Head of caudate nucleus (tissue), 42 donors: ENCODE measurements at regions not wholly inside any gene's neighbourhood (a gene's known extent, or its start where the extent isn't known, plus 50 kb on each side); places are given as distances from the start of the nearest gene placed in this dataset.
"Not testable (repeated sequence)": the region's sequence is repeated elsewhere in the genome, so short reads cannot be mapped to it uniquely, and the experiment has no call there.

ENCODE experiments used
- DNase-seq, 42 donors: peaks; one replicate each; pipeline versions ENCODE4 v3.0.0 to v3.0.0-alpha.2; 2020 to 2021; ENCODE audit warnings: mixed read lengths in 7 of 42
- intact Hi-C: fragments of 100-400 bp; cut with DNase I; formaldehyde crosslinking; loops from one replicate; pipeline ENCODE4 v1.15.0; 2022

DNA sequence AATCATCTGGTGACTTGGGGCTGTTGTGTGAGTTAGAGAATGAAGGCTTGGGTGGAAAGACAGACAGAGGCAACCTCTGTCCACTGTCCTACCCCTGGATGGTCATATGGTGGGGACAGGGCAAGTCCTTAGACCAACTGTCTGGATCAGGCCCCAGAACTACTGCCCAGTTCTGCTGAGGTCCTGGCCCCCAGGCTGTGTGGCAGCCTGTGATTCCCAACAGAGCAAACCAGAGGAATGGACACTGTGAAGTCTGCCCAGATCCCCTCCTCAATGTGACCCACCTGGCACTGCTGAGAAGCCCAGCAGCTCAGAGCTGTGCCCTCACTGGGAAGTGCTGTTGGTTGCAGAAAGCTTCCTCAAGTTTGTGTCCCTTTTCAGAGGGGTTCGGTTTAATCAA is 69.0 kb downstream of the GGTLC2 start:
- no peak for DNase-seq
- intact Hi-C loops = no loop called here

DNA sequence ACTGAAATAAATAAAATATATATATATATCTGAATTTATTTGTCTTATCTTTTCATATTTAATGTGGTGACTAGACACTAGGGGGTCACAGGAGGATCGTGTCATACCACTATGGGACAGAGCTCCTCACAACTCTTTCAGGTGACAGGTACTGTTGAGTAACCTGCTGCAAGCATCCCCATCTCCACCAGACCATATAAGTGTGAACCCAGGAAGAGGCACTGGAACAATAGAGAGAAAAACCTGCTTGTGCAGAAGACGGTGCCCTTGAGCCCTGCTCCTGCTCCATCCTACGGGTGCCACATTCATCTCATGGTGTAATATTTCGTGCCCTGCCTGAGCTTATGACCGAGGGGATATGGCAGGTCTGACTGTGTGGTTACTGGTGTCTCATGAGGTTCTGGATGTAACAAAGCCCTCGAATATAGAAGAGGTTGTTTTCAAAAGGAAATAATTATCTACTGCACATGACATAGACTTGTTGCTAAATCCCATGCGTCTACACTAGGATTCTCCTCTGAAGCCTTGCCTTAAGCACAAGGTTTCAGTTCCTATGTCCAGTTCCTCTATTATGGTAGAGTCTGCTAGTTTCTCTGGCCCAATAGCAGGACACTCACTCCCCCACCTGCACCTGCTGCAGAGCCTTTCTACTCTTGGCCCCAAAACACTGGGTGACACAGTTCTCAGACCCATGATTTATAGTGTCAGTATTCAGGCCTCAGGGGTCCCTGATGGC is 70.4 kb downstream of the GGTLC2 start:
- DNase-seq = no peak
- intact Hi-C loops = no loop called here

DNA sequence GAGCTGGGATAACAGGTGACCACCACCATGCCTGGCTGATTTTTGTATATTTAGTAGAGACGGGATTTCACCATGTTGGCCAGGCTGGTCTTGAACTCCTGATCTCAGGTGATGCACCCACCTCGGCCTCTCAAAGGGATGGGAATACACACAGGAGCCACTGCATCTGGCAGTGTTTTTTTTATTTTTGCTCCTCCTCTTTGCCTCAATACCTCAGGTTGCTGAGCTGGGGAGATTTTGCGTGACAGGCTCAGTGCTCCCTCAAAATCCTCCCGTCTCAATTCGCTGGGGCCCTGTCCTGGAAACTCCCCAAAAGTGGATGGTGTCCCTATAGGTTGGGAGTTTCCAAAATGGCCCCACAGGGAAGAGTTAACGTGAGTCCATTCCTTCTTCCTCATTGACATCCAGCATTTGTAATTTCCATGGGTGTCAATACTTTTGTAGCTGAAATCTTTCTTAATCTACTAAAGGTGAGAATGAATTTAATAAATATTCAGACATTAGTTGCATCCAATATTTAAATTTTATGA is 71.8 kb downstream of the GGTLC2 start:
- intact Hi-C loops = no loop called here
- DNase-seq = peak in 2 of 42 donors; percentile 12 to 30

DNA sequence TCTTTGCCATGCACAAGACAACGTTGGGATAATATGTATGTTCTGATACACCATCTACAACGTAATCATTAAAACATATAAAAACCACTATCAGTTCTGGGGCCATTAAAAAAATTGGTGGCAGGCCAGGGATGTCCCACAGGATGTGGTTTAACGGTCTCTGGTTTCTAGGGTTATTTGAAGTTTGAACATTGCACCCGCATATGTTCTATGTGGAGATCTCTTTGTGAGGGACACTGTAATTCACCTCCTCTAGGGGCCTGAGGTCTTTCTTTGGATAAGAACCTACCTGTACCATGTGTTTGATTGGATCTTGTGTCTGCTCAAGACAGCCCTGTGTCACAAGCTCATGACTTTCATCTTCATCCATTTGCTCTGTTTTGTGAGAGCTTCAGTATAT is 73.2 kb downstream of the GGTLC2 start:
- intact Hi-C loops = no loop called here
- DNase-seq = peak in 1 of 42 donors; percentile 5

DNA sequence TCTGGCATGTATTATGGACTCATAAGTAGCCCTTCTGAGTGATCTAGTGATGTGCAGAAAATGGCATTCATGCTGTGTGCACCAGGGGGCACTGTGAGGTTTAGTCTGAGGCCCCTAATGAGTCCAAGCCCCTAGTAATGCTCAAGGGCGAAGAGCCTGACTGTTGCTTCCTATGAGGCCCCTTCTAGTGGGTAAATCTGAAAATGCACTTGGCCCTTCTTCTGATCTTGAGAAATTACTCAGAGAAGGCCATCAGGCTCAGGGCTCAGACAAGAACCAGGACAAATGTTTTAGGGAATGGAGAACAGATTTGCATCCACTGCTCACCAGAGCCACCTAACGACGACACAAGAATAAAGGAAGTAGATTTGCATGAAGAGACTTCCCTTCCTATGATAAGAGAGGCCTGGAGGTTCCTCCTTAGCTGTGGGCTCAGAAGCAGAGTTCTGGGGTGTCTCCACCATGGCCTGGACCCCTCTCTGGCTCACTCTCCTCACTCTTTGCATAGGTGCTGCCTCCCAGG is 75.8 kb downstream of the GGTLC2 start:
- intact Hi-C loops = no loop called here

DNA sequence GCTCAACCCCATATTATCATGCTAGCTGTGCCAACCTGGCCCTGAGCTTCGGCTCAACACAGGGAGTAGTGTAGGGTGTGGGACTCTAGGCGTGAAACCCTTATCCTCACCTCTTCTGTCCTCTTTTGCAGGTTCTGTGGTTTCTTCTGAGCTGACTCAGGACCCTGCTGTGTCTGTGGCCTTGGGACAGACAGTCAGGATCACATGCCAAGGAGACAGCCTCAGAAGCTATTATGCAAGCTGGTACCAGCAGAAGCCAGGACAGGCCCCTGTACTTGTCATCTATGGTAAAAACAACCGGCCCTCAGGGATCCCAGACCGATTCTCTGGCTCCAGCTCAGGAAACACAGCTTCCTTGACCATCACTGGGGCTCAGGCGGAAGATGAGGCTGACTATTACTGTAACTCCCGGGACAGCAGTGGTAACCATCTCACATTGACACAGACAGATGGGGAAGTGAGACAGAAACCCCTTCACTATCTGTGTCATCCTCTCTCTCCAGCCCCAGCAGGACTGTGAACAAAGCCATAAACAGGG is 76.4 kb downstream of the GGTLC2 start:
- peak in 17 of 42 donors; percentile 8 to 56 (median 24) for DNase-seq
- intact Hi-C loops = no loop called here

More for the DNA sequence above, 75.8 kb downstream of the GGTLC2 start:
- peak in 2 of 42 donors; percentile 16 to 44 for DNase-seq

DNA sequence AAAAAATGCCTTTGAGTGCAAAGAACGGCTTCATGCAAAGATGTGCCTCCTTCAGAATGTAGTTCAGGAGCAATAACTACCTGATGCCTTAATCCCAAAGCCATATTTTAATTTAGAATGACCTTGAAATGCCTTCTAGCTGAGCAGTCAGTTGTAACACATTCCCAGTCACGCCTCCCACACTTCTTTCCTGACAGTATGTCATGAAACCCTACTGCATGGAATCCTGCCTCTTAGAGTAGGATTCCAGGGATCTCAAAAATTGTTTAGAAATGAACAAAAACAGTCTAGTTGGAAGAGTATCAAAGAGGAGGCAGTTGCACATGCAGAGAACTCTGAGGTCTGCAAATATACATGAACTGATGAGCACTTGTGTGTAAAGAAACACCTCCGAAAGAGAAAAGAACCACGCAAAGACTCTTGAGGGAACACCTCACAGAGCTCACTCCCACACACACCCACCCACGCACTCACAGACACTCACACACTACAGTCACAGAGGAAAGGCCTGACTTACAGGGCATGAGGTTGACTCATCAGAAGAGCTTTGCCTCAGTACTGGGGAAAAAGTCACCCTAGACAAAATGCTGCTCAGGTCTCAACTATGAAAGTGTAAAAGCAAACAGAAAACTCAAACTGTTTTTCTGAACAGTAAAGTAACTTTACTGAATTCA is 77.4 kb downstream of the GGTLC2 start:
- intact Hi-C loops = no loop called here
- peak; percentile 49 to 94 (median 80) for DNase-seq

DNA sequence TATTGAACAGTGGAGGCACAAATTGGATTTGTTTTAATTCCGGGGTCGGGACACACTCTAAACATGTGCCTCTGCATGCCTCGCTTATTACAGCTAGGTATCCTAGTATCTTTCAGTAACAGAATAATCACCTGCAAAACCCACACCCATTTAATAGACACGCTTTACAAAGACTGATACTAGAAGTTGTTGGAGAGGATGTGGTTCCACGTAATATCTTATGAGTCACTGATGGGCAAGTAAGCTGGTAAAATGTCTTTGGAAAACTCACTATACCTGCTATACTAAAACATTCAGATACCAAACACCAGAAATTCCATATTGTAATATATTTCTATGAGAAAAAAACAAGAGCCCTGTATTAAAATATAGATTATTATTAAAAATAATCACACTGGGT is 84.0 kb downstream of the GGTLC2 start:
- intact Hi-C loops = no loop called here
- no peak for DNase-seq

DNA sequence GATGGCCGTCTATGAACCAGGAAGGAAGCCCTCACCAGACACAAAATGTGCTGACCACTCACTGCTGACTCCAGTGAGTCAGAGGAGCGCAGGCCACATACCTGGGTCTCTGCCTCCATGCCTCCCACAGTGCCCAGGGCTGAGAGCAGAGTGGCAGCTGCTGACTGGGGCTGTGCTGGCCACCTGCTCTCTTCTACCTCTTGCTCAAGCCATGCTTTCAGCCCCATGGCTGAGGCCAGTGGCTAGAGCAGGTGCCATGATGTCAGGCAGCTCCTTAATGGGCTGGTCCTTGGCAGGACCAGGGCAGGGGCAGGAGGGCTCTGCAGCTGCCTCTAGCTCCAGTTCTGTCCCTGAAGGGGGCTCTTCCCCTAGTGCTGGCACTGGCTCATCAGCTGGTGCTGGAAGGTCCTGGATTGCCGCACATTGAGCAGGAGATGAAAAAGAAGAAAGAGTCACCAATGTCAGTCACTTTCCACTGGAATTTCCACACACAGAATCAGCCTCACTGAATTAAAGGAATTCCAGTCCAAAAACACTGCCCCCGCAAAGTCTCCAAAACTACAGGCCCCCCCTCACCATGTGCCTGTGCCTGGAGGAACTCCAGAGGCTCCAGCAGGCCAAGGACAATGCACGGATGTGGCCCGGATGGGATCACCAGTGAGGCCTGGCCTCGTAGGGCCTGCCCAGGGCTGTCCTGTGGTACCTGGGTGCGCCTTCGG is 86.4 kb downstream of the GGTLC2 start:
- intact Hi-C loops = no loop called here
- DNase-seq = peak in 1 of 42 donors; percentile 32

DNA sequence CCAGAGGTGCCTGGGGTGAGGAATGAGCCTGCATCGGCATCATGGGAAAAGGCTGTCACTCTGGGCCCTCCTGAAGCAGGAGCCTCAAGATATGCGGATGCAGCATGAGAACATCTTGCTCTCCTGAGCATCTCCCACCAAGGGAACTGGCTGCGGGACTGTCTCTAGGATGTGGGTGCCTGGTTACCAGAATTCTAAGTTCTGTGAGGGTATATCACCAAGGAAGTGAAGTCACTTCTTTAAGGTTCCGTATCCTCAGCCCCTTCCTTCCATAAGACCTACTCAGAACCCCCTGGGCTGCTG is 86.9 kb downstream of the GGTLC2 start:
- intact Hi-C loops = no loop called here
- no peak for DNase-seq

DNA sequence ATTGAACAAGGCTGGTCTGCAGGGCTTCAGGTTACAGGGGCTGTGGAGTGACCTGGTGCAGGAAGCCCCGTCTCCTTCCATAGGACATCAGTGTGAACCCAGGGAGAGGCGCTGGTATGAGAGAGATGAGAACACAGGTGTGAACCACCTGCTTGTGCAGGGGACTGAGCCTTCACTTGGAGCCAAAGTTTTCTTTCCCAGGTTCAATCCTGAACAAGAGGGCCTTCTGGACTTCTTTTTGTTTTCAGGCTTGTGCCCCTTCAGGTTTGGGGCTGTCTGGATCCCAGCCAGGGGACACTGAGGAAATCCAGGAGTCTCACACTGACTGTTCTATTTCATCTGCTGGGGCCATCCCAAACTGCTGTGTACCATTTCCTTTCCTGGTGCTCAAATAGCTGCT is 88.6 kb downstream of the GGTLC2 start:
- intact Hi-C loops, DNase-seq: not testable (repeated sequence)

DNA sequence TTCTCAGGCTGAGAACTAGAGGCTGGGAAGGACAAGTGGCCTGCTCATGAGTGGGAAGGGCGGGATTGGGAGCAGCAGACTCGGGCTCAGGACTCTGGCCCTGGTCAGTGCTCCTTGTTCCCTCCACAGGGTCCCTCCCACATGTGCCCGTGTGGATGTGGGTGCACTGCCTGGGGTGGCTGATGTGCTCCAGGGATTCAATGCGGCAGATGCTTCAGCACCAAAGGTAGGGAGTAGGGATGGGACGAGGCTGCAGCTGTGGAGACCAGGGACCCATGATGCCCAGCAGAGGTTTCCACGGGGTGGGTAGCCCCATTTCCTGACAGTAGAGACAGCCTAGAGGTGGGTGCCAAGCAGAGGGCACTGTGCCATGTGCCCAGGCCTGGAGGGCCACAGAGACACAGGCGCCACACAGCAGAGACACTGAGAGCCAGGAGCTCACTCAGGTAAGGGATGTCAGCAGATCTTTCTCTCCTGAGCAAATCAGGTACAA is 89.5 kb downstream of the GGTLC2 start:
- peak in 1 of 42 donors; percentile 26 for DNase-seq
- intact Hi-C loops = no loop called here

DNA sequence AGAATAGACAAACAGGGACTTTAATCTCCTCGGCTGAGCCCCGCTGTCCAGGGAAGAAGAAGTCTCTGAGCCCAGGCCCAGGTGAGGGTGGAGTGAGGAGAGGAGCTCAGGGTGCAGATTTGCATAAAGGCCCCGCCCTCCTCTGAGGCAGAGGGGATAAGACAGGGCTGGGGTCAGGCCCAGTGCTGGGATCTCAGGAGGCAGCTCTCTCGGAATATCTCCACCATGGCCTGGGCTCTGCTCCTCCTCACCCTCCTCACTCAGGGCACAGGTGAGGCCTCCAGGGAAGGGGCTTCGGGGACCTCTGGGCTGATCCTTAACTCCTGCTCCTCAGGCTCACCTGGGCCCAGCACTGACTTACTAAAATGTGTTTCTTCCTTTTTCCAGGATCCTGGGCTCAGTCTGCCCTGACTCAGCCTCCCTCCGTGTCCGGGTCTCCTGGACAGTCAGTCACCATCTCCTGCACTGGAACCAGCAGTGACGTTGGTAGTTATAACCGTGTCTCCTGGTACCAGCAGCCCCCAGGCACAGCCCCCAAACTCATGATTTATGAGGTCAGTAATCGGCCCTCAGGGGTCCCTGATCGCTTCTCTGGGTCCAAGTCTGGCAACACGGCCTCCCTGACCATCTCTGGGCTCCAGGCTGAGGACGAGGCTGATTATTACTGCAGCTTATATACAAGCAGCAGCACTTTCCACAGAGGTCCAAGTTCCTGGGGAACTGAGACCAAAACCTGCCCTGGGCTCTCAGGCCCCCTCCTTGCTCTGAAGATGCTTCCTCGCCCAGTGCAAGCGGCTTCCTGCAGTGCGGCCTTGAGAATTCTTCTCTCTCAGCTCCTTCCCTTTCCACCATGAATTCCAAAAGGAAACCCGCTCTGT is 90.2 kb downstream of the GGTLC2 start:
- intact Hi-C loops = not testable (repeated sequence)
- DNase-seq = peak in 1 of 42 donors; percentile 21

DNA sequence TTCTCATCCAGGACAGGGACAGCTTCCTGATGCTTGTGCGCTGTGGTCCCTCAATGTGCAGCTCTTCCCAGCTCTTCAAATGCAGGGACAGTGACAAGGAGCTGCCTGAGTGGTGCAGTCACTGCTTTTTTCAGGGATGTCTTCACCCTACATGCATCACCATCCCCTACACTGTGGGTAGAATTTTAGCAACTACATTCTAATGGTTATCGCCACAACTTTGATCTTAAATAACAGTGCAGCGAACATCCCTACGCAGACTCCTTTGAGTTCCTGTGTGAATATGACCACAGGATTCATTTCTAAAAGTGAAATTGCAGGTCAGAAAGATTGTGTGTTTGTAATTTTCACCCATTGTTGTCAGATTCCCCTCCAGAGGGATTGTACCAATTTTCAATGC is 90.9 kb downstream of the GGTLC2 start:
- intact Hi-C loops = not testable (repeated sequence)

DNA sequence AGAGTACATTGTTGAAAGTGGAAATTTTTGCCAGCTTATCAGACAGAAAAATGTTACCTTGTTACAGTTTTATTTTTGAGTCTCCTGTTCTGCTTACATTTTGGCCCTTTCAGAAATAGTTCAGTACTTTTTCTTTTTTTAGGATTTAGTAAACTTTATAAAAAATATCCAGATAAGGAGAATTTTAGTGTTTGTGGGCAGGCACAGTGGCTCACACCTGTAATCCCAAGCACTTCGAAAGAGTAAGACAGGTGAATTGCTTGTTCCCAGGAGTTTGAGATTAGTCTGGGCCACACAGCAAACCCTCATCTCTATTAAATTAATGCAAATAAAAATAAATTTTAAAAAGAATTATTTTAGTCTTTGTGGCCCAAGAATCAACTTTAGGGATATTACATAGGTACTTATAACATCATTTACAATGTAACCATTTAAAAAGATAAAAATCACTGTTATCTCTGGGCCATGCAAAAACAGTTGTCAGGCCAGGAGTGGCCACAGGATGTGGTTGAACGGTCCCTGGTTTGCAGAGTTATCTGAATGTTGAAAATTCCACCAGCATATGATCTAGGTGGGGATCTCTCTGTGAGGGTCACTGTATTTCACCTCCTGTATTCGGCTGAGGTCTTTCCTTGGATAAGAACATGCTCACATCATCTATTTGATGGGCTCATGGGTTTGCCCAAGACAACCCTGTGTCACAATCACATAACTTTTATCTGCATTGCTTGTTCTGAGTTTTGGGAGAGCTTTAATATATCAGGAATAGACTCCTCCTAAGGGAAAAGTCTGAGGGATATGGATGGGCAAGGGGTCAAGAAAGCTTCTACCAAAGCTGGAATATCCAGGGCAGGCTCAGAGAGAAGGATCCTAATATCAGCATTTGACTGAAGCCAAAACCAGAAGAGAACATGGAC is 91.5 kb downstream of the GGTLC2 start:
- intact Hi-C loops = no loop called here
- no peak for DNase-seq

More for the DNA sequence above, 90.9 kb downstream of the GGTLC2 start:
- not testable (repeated sequence) for DNase-seq

DNA sequence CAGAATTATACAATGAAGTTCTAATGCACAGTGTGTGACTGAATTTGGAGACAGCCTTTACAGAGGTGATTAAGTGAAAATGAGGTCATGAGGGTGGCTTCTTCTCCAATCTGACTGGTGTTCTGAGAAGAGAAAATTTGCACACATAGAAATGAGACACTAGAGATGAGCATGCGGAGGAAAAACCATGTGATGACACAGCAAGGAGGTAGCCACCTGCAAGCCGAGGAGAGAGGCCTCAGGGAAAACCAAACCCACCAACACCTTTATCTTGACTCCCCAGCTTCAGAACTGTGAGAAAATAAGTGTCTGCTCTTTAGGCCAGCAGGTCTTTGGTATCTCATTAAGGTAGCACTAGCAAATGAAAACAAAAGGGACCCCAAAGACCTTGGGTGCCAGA is 93.2 kb downstream of the GGTLC2 start:
- DNase-seq = no peak
- intact Hi-C loops = no loop called here

DNA sequence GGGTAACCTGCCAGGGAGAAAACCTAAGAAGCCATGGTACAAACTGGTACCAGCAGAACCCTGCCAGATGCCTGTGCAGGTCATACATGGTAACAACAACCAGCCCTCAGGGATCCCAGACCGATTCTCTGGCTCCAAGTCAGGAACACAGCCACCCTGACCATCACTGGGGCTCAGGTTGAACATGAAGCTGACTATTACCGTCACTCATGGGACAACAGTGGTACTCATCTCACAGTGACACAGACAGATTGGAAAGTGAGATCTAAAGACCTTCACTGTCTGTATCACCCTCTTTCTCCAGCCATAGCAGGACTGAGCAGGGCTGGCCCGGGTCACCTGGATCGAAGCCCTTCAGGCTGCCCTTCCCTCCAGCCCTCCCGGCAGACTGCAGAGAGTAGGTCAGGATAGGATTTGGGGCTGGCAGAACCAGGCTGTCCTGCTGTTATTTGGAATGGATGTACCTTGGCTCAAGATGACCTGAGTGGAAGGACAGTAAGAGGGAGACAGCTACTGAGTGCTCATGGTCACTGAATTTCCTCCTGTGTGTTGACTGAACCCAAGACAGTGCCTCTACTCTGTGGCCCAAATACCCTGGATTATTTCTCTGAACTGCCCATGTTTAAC is 94.7 kb downstream of the GGTLC2 start:
- intact Hi-C loops = no loop called here
- no peak for DNase-seq
